GM19467 (cell line): ENCODE measurements at regions not wholly inside any gene's neighbourhood (a gene's known extent, or its start where the extent isn't known, plus 50 kb on each side); places are given as distances from the start of the nearest gene placed in this dataset.

Source experiments
- ATAC-seq: cut with Tn5 transposase; IDR thresholded peaks from one replicate; pipeline ENCODE4 v1.9.1; 2021; ENCODE audit warnings: mild to moderate bottlenecking, moderate library complexity; ENCODE audit not compliant: unreplicated experiment

GRCh38 chr1:175865041-175865766 is 121.8 kb upstream of the TNR start:
- ATAC-seq = no peak

- no peak for ATAC-seq
These were observed 121.2 kb upstream of the TNR start for GRCh38 chr1:175864625-175865024.

GRCh38 chr1:175864183-175864582 is 120.8 kb upstream of the TNR start:
- no peak for ATAC-seq

GRCh38 chr1:175863299-175864050 is 120.1 kb upstream of the TNR start:
- no peak for ATAC-seq

GRCh38 chr1:175862408-175862807 is 119.0 kb upstream of the TNR start:
- no peak for ATAC-seq

- ATAC-seq = no peak
These were observed 118.4 kb upstream of the TNR start for GRCh38 chr1:175861626-175862367.

- ATAC-seq = no peak
These were observed 114.4 kb upstream of the TNR start for GRCh38 chr1:175857756-175858155.

GRCh38 chr1:175853681-175854080 is 110.3 kb upstream of the TNR start:
- no peak for ATAC-seq

GRCh38 chr1:175851749-175852148 is 108.4 kb upstream of the TNR start:
- no peak for ATAC-seq

- ATAC-seq = no peak
These were observed 104.9 kb upstream of the TNR start for GRCh38 chr1:175848329-175848728.

GRCh38 chr1:175845985-175846384 is 102.6 kb upstream of the TNR start:
- ATAC-seq = no peak

GRCh38 chr1:175845338-175845737 is 101.9 kb upstream of the TNR start:
- no peak for ATAC-seq

GRCh38 chr1:175844877-175845276 is 101.5 kb upstream of the TNR start:
- ATAC-seq = no peak

- no peak for ATAC-seq
These were observed 99.2 kb upstream of the TNR start for GRCh38 chr1:175842550-175842949.

GRCh38 chr1:175841738-175842187 is 98.4 kb upstream of the TNR start:
- no peak for ATAC-seq

GRCh38 chr1:175840787-175841186 is 97.4 kb upstream of the TNR start:
- no peak for ATAC-seq

GRCh38 chr1:175839779-175840669 is 96.6 kb upstream of the TNR start:
- ATAC-seq = no peak

GRCh38 chr1:175834597-175834996 is 91.2 kb upstream of the TNR start:
- no peak for ATAC-seq

- no peak for ATAC-seq
These were observed 90.6 kb upstream of the TNR start for GRCh38 chr1:175833951-175834350.

GRCh38 chr1:175833502-175833901 is 90.1 kb upstream of the TNR start:
- ATAC-seq = no peak

- no peak for ATAC-seq
These were observed 87.1 kb upstream of the TNR start for GRCh38 chr1:175830500-175830899.
